ENCODE measurements at regions not wholly inside any gene's neighbourhood (a gene's known extent, or its start where the extent isn't known, plus 50 kb on each side); places are given as distances from the start of the nearest gene placed in this dataset.

GRCh38 chr6:9112544-9112943 lies 677.2 kb upstream of the SLC35B3 start:
- no peaks in the 10 kb centered on the region for H3K27me3 ChIP-seq (ENCODE audit: control insufficient read depth in 4 of 4, insufficient read depth in 4 of 4, low read length in 3 of 4)
- no peak overlapping the region for H3K9ac ChIP-seq (ENCODE audit: low read depth in 1 of 2, low read length in 2 of 2)
- H3K9me3 ChIP-seq (ENCODE audit: control insufficient read depth in 4 of 4, low read length in 3 of 4): no peaks in the 10 kb centered on the region
- WGBS: 81% methylated on average over 3 of the region's 3 CpGs
- no peak for TF ChIP-seq HNF4G (IDR thresholded peaks at IDR 0.05)
- no peak for TF ChIP-seq EGR1 (IDR thresholded peaks at IDR 0.05; ENCODE audit: low read depth in 2 of 2)
- no peak for TF ChIP-seq FOXA2 (IDR thresholded peaks at IDR 0.05)
- no peak for TF ChIP-seq NR2F2 (IDR thresholded peaks at IDR 0.05)
- no peak for TF ChIP-seq ZBTB33 (IDR thresholded peaks at IDR 0.05)
- no peak for TF ChIP-seq FOXA1 (IDR thresholded peaks at IDR 0.05)
- TF ChIP-seq MAX (IDR thresholded peaks at IDR 0.05): no peak
- H3K4me3 ChIP-seq (ENCODE audit: low read depth in 1 of 3, low read length in 3 of 3): no peak overlapping the region
- no peak for DNase-seq (ENCODE audit: low spot score)
- no peak overlapping the region for H3K27ac ChIP-seq (ENCODE audit: low read depth in 1 of 2, low read length in 2 of 2)
- H3K36me3 ChIP-seq (ENCODE audit: control insufficient read depth in 4 of 4, insufficient read depth in 3 of 4, low read depth in 1 of 4, low read length in 3 of 4): no peaks in the 10 kb centered on the region
- H3K4me1 ChIP-seq (ENCODE audit: control insufficient read depth in 4 of 4, insufficient read depth in 4 of 4, low read length in 3 of 4): no peaks in the 10 kb centered on the region

- TF ChIP-seq FOXA1 (IDR thresholded peaks at IDR 0.05): no peak
- TF ChIP-seq RXRA (IDR thresholded peaks at IDR 0.05): no peak
- TF ChIP-seq HNF4A (conservative IDR thresholded peaks at IDR 0.05): peak; percentile 55 to 60
- TF ChIP-seq JUND (IDR thresholded peaks at IDR 0.05): no peak
- no peak for TF ChIP-seq FOXA2 (IDR thresholded peaks at IDR 0.05)
- TF ChIP-seq EGR1 (IDR thresholded peaks at IDR 0.05; ENCODE audit: low read depth in 2 of 2): no peak
- H3K27me3 ChIP-seq (ENCODE audit: control insufficient read depth in 4 of 4, insufficient read depth in 4 of 4, low read length in 3 of 4): no peaks in the 10 kb centered on the region
- H3K9ac ChIP-seq (ENCODE audit: low read depth in 1 of 2, low read length in 2 of 2): no peak overlapping the region
- H3K27ac ChIP-seq (ENCODE audit: low read depth in 1 of 2, low read length in 2 of 2): no peak overlapping the region
- H3K36me3 ChIP-seq (ENCODE audit: control insufficient read depth in 4 of 4, insufficient read depth in 3 of 4, low read depth in 1 of 4, low read length in 3 of 4): no peaks in the 10 kb centered on the region
- no peaks in the 10 kb centered on the region for H3K9me3 ChIP-seq (ENCODE audit: control insufficient read depth in 4 of 4, low read length in 3 of 4)
- DNase-seq (ENCODE audit: low spot score): no peak
- H3K4me1 ChIP-seq (ENCODE audit: control insufficient read depth in 4 of 4, insufficient read depth in 4 of 4, low read length in 3 of 4): peaks cover 4 to 31% (median 17%) of the 10 kb centered on the region in 4 donors
- H3K4me3 ChIP-seq (ENCODE audit: low read depth in 1 of 3, low read length in 3 of 3): peak overlapping the region in 1 of 3 donors; percentile 18
- 56% methylated on average over 2 of the region's 2 CpGs for WGBS
These were observed 668.7 kb upstream of the SLC35B3 start for GRCh38 chr6:9103876-9104521.

GRCh38 chr6:9101920-9102319 lies 666.6 kb upstream of the SLC35B3 start:
- Histone ChIP-seq H3K9me3 (ENCODE audit: control insufficient read depth in 4 of 4, low read length in 3 of 4) (no peaks in the 10 kb centered on the region), H3K4me1 (ENCODE audit: control insufficient read depth in 4 of 4, insufficient read depth in 4 of 4, low read length in 3 of 4) (peaks cover 4 to 31% (median 17%) of the 10 kb centered on the region in 4 donors), H3K27ac (ENCODE audit: low read depth in 1 of 2, low read length in 2 of 2) (no peak overlapping the region), H3K9ac (ENCODE audit: low read depth in 1 of 2, low read length in 2 of 2) (no peak overlapping the region), H3K27me3 (ENCODE audit: control insufficient read depth in 4 of 4, insufficient read depth in 4 of 4, low read length in 3 of 4) (no peaks in the 10 kb centered on the region), H3K4me3 (ENCODE audit: low read depth in 1 of 3, low read length in 3 of 3) (no peak overlapping the region), H3K36me3 (ENCODE audit: control insufficient read depth in 4 of 4, insufficient read depth in 3 of 4, low read depth in 1 of 4, low read length in 3 of 4) (no peaks in the 10 kb centered on the region)
- 55% methylated on average over 4 of the region's 4 CpGs for WGBS
- DNase-seq (ENCODE audit: low spot score): no peak
- TF ChIP-seq GABPA (IDR thresholded peaks at IDR 0.05 in 1 of 2, conservative IDR thresholded peaks at IDR 0.05 in 1 of 2) (no peak), FOXA2 (IDR thresholded peaks at IDR 0.05) (no peak)

Measured in liver (tissue), 7 donors.